Pons (tissue), 1 donor: ENCODE measurements at regions not wholly inside any gene's neighbourhood (a gene's known extent, or its start where the extent isn't known, plus 50 kb on each side); places are given as distances from the start of the nearest gene placed in this dataset.
A peak's percentile ranks its signal among the peaks of the same experiment; 100 is the strongest.

ENCODE experiments used
- DNase-seq: peaks from one replicate; pipeline ENCODE4 v3.0.0-alpha.2; 2016; ENCODE audit warnings: low spot score

DNA sequence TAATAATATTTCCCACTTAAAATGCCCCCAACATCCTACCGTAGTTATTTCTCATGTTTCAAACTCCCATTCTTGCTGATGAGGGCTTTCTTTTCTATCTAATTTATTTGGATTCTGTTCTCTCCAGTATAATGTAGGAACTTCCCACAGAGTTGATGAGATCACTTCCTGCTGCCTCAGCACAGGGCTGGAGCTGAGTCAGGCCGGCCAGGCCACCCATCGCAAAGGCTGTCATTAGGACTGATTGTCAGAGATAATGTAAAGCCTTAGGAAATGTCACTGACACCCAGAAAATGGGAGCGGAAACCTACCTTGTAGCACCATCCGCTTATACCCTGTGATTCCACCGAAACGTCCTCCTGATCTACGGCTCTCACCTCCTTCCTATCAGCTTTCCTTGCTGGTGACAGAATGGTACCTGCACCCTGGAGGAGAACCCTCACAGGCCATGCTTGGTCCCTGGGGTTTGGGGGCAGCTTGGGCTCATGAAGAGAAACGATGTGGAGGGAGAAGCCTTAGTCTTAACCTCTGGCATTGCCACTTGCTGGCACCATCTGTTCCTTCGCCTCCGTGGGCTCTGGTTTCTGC, 672.8 kb upstream of the ID2 start:
- no peak for DNase-seq

DNA sequence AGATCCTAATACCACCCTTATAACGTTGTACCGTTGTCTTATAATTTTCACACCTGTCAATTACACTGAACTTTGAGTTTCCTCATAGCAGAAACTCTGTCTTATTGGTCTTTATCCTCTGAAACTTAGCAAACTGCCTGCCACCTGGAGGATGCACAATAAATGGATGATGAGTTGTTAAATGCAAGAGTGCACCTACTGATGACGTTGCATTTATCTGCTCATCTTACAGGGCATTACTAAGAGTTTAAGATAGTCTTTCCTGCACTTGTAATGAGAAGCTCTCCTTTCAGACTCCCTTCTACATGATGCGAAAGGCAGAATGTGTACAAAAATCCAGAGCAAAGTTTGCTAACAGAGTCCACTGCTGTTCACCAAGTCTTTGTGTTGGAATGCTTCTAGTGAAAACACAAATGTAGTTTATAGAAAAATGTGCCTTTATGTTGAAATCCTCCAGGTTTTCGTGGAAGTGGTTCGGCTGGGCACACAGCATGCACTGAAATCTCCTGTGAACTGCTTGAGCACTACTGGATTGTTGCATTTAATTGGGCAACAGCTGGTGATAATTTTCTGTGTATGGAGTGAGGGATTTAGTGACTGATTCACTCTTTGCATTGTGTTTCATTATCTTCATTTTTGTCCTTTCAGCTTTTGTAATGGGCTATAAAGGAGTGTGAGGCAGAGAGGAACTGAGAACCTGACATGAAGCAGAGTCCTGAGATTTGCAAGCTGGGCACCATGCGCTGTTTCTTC, 665.8 kb upstream of the ID2 start:
- no peak for DNase-seq

DNA sequence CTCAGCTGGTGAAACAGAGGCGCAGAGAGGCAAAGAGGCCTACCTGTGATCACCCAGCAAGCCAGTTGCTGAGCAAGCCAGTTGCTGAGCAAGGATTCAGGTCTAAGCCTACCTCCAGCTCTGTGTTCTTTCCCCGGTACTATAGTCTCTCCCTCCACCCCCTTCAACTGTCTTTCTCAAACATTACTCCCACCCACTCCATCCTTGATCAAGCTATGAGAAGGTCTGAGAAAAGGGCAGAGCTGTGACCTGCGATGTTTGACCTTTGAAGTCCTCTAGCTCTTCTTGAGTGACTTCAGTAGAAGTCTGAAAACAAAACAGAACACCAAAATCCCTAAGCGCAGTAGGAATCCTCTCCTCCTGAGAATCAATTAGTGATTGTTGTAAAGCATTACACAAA, 665.2 kb upstream of the ID2 start:
- DNase-seq: no peak

DNA sequence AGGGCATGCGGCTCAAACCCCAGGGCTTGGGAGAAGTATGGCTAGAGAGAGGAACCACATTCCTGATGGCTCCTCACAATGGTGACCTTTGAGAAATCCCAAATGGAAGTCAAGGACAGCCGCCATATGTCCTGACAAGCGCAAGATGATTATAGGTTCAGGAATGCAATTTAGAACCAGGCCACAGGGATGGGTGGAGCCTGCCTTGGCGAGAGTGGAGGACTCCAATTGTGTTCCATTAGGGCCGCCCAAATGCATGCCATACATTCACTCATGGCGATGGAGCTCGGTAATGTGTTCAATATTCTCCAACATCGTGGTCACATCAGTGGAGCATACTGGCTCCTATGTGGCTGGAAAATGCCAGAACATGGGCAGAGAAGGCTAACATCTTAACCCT, 662.9 kb upstream of the ID2 start:
- no peak for DNase-seq

DNA sequence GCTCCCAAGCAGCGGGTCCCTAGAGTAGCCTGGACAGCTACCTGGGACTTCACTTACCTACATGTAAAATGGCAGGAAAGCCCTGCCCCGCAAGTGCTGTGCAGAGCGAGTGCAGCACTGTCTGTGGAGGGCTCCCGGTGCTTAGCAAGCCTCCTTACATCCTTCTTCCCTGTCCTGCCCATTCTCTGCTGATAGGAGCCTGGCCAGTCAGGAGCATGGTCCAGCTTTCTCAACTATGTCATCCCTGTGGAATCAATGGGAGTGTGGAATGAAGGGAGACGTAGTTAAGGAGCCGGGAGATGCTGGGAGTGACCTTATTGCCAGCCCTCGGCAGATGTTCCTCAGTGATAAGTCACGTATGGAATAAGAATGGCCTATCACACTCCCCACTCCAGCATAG, 661.9 kb upstream of the ID2 start:
- DNase-seq: no peak

DNA sequence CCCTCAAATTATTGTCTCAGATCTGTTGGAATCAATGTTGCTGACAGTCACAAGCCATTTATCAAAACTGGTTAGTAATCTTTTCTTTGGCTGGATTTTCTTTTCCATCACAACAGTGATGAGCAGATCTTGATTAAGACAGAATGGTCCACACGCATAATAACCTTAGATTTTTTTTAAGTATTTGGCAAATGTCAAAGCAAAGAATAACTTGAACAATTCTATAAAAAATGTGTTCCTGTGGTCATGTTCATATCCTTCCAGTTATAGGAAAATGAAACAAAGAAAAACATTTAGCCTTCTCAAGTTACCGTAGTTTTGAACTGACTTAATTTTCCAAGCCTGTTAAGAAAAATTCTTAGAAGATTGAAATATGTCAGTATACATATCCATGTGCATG, 659.9 kb upstream of the ID2 start:
- DNase-seq: no peak

DNA sequence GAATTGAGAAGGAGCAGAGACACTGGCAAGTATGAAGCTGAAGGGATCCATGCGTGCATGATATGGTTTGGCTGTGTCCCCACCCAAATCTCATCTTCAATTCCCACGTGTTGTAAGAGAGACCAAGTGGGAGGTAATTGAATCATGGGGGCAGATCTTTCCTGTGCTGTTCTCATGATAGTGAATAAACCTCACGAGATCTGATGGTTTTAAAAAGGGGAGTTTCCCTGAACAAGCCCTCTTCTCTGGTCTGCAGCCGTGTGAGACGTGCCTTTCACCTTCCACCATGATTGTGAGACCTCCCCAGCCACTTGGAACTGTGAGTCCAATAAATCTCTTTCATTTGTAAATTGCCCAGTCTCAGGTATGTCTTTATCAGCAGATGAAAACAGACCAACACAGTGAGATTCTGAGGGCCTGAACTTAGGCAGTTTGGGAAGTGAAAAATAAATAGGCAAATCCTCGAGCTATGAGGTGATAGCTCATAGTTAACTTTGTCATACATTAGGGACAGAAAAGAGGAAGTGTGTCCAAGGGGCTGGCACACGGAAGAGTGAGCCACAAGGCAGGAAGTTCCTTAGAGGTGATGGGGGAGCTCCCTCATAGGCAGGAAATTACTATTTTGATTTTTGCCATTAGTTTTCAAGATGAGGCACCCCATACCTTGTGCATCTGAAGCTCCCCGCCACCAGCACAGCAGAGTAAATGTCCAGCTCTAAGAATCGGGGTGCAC, 658.8 kb upstream of the ID2 start:
- DNase-seq: peak; percentile 20

DNA sequence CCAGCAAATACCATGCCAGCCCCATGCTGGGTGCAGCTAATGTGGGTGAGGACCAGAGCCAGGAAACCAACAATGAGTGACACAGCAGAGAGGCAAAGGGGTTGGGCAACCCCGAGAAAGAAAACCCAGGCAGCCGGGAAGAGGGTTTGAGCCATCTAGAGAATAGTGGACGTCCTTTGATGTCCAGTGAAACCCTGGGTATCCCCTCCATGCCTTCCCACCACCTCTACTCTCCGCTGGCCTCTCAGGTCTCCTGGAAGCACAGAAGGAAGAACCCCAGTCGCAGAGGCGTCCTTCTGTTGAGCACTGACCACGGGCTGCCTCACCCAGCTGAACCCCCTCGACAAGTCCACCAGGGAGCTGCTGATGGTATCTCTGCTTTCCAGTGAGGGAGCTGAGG, 657.4 kb upstream of the ID2 start:
- DNase-seq: no peak

DNA sequence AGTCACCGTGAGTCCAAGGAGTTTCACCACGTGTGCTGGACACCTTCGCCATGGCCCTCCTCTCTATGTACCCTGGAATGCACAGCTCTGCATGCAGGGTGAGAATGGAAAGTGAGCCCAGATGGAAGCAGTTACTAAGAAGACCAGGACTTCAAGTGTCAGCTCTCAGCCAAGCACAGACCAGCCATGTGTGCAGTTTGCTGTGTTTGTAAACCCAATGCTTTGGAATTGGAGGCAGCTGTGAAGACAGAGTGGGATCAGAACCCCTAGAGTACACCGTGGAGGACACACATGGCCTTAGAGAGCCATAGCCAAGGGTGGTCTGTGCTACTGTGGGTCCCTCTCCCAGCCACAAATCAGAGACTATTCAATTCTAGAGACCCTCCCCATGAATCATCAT, 655.5 kb upstream of the ID2 start:
- DNase-seq: no peak

DNA sequence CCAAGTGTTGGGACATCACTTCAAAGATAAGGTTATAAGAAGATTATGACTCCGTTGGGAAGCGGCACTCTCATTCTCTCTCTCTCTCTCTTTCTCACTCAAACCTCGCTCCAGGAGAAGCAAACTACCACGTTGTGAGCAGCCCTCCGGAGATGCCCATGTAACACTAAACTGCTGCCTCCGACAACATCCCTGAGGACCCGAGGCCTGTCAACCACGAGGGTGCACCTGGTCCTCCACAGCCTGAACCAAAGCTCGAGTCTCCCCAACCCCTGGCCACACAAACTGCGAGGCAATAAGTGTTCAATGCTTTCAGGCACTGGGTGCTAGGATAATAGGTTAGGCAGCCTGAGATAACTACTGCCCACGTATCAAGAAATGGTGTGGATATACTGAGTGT, 654.5 kb upstream of the ID2 start:
- DNase-seq: no peak

DNA sequence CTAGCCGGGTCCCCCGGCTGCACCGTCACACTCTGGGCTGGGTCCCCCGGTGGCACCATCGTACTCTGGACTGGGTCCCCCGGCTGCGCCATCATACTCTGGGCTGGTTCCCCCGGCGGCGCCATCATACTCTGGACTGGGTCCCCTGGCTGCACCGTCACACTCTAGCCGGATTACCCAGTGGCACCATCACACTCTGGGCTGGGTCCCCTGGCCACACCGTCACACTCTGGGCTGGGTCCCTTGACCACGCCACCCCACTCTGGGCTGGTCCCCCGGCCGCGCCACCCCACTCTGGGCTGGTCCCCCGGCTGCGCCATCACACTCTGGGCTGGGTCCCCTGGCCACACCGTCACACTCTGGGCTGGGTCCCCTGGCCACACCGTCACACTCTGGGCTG, 653.8 kb upstream of the ID2 start:
- no peak for DNase-seq

DNA sequence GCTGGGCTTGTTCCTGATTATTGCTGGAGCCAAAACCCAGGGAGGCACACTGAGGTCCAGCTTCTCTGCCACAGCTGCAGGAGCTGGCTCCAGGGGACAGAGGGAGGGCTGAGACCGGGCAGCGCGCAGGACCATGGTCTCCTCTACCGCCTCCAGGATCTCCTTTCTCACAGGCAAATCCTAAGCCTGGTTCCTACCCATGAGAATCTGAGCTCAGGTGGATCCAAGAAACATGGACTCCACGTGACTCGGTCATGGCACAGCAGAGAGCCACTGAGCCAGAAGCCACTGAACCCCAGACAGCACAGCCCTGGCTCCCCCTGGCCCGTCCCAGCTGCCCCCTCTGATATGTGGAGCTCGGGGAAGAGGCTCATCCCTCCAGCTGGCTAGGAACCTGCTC, 653.4 kb upstream of the ID2 start:
- DNase-seq: no peak

DNA sequence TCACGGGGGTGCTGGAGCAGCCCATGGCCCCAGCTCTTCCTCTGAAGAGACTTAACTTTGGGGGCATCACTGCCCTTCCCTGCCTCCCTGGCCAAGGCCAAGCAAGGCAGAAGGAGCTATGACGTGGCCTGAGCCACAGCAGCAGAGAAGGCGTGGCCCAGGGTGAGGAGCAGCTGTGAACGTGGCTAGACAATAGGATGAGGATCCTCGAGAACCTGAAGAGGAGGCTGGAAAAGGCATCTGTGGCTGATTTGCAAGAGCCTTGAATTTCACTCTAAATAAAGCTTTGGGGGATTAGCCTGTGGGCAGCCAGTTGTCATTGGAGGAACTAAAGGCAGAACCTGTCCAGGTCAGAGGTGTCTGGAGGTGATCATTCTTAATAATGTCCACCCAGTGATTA, 652.9 kb upstream of the ID2 start:
- DNase-seq: no peak

DNA sequence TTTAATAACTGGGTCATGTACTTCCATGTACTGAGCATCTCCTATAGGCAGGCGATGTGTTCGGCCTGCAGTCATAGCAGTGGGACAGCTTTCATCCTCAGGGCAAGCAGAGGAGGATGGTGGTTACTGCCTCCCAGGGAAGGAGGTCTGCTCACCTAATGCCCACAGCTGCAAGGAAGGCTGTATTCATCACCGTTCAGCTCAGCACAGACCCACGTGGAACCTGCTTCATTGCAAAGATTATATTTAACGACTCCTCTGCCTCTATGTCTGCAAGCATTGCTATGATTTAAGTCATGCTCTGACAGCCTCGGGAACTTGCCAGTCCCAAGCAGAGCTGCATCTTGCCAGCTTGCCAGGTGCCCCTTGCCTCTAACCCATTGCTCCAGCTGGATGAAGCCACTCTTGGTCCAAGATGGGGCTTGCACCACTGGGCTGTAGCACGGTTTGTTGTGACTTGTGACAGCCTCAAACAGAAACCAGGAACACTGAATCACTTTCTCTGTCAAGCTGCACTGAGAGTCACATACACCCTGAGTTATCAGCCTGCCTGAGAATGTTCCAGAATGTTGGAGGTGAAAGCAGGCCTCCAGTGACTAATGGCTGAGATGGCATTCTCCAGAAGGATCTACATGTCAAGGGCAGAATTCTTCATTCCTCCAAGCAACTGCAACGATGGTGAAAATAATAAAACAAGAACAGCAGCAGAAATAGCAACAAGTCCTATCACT, 651.1 kb upstream of the ID2 start:
- DNase-seq: no peak

DNA sequence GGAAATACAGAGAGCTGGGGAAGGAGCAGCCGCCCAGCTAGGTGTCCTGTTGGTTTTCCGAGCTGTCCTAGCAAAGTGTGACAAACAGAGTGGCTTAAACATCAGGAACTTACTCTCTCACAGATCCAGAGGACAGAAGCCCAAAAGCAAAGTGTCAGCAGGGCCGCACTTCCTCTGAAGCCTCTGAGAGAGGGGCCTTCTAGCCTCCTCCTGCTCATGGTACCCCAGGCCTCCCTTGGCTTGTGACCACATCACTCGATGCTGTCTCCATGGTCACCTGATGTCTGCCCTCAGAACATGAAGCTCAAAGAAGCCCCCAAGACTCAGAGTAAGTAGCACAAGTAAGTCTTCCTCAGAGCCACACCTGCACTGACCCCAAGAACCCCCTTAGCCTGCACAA, 650.5 kb upstream of the ID2 start:
- DNase-seq: no peak

DNA sequence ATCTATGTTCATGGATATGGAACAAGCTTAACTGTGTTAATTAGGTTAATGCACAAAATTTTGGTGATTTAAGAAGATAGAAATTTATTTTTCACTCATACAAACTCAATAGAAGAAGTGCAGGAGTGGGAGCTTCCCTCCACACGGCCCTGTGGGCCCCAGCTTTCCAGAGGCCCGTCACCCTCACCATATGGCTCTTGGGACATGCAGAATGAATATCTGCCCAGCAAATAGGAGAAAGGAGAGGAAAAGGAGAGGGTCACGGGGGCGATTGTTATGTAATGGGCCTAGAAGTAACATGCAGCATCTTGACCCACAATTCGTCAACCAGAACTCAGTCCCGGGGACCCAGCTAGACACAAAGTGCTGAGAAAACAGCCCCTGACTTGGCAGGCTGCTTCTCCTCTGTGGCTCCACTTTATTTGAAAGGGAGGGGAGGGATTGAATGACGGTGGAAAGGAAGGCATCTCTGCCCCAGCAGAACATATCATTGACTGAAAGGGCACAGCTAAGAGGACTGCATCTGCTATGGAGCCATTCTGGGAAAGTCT, 648.2 kb upstream of the ID2 start:
- no peak for DNase-seq

DNA sequence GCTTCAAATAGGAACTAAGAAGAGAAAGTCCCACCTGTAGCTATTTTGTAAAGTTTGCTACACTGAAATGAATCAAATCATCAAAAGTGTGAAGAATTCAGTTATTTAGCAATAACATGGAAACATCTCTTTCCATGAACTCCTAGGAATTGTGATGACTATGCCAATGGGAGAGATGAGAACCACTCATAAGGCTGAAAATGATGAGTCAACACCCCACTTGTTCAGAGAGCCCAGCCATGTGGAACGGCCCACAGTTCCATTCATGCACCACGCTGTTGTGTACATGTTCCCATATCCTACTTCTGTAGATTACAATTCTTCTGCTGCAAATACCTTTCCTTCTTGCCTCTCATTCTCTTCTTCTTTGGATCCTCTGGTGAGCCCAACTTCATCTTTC, 645.5 kb upstream of the ID2 start:
- no peak for DNase-seq

DNA sequence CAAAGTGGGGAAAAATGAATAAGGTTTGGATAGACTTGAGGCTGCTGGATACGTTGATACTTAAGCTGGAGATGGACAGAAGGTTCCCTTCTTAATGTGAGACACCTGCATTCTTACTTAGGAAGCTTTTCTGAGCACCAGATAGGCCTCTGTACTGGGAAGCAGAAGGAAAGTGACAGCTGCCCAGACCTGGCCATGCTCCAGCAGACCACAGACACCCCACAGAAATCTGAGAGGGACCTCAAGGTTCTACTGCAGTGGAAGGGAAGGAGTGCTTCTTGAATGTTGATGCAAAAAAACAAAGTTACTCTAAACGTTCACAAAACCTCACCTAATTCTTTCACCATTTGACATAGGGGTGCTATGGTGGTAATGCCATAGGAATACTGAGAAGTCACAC, 642.1 kb upstream of the ID2 start:
- DNase-seq: no peak

DNA sequence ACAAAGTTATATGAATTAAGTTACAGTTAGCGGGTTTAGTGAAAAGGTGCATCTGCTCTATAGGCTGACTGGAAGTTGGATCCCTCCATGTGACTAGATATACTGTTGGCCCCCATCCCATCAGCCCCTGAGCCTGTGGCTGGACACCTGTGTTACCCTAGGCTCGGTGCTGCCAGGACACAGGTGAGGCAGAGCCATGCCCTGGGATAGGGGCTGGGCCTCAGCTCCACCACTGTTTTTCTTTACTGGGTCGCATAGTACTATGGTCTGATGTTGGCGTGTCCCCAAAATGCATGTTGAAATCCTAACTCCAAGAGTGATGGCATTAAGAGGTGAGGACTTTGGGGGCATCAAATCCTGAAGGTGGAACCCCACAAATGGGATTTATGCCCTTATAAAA, 638.6 kb upstream of the ID2 start:
- no peak for DNase-seq

DNA sequence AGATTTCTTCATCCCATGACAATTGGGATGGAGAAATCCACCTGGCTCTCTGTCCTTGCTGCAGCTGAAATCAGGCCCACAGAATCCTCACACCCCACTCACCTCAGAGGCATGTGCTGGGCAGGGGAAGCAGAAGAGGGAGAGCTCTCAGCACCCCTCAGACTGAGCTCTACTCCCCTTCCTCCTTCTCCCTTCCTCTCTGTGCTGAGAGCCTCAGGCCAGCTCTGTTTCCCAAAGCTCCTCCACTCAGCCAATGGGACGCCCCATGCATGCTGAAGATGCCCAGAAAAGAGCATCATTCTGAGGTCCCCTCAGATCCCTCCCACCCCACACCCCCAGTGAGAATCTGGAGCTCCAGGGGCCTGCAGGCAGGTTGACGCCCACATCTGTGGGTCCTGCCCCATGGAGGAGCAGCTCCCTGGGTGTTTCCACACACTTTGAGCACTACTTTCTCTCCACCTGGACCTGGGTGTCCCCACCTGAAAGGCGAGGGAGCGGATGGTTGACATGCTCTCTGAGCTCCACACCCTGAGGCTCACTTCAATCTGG, 637.7 kb upstream of the ID2 start:
- DNase-seq: no peak

DNA sequence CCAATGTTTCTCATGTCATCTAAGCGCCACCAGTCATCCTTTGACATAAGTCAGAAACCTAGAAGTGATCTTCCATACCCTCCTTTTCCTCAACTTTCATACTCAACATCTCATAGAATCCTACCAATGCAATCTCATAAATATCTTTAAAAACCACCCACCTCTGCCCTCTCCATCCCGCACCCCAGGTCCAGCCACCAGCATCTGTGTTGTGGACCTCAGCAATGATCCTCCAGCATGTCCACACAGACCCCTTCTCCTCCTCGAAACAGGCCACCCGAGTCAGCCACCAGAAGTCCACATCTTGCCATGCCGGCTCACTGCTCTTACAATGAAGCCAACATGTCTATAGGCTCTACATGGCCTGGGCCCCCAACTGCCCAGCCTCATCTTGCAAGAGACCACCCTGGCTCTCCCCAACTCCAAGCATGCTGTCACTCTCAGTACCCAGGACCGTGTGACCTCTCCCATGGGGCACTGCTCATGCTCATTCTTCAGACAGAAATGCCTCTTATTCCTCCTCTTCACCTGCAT, 636.7 kb upstream of the ID2 start:
- DNase-seq: no peak

DNA sequence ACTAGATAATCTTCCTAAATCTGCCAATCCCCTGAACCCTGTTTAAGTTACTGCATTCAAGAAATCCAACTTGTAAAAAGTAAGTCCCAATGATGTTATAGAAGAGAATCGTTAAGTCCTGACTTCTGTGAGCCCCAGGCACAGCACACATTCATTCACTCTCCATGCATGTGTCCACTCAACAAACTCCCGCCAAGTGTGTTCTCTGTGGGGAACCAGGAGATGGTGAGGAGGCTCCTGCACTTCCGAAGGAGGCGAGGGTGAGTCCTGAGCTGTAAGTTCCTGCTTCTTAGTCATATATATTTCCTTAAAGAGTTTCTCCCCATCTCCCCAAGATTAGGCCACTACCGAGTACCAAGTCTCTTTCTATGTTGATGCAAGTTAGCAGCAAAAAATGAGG, 635.0 kb upstream of the ID2 start:
- no peak for DNase-seq
